HepG2 (cell line): ENCODE measurements at regions not wholly inside any gene's neighbourhood (a gene's known extent, or its start where the extent isn't known, plus 50 kb on each side); places are given as distances from the start of the nearest gene placed in this dataset.
"Not testable (repeated sequence)": the region's sequence is repeated elsewhere in the genome, so short reads cannot be mapped to it uniquely, and the experiment has no call there.

Experiments used
- ATAC-seq: fragments of 200-7000 bp; cut with Tn5 transposase; 3 replicates; pipeline ENCODE4 v1.9.1; 2020; ENCODE audit warnings: mild to moderate bottlenecking, moderate library complexity
- BruUV-seq: library from RNA; stranded (reverse); fragments of 400-500 nt; replicated peaks from 2 replicates; lab custom pipeline; 2021; lab: Mats Ljungman, UMichigan
- CTCF ChIA-PET: fragments of 300-600 bp; formaldehyde crosslinking; extraction: SDS; loops from one replicate; lab custom pipeline; 2021; ENCODE audit warnings: low total read pairs, inconsistent platforms, low intra/inter-chr PET ratio; lab: Yijun Ruan, JAX
- POLR2A ChIA-PET: fragments of 350-600 bp; sonication (Branson Sonifier 250); formaldehyde crosslinking; loops from one replicate; lab custom pipeline; 2020; ENCODE audit warnings: antibody characterized with exemption, inconsistent platforms; lab: Yijun Ruan, JAX
- DNase-seq: peaks from one replicate; pipeline ENCODE4 v3.0.0-alpha.2; 2015; ENCODE audit warnings: low spot score
- FAIRE-seq: peaks from 3 replicates; lab custom pipeline; 2011; peaks lifted over from hg19 to GRCh38; lab: Jason Lieb, UNC
- H2AFZ ChIP-seq: one replicate; pipeline ENCODE4 v1.6.1; 2011; ENCODE audit warnings: low read length, inconsistent platforms
- H3K27ac ChIP-seq: fragments of 300-600 bp; 3 replicates; pipeline ENCODE4 v1.8.0; 2011; ENCODE audit warnings: mixed run types, mild to moderate bottlenecking, mixed read lengths, low read length, inconsistent platforms; ENCODE audit not compliant: insufficient read depth; ENCODE audit errors: extremely low read length
- H3K27me3 ChIP-seq, 2 experiments: fragments of 200-600 bp in 1 of 2; 2 replicates in 1 of 2; 3 replicates in 1 of 2; pipeline versions ENCODE4 v1.6.0 to v1.8.0; 2011; ENCODE audit warnings: low read length in 2 of 2, mild to moderate bottlenecking in 2 of 2, moderate library complexity in 2 of 2, inconsistent platforms in 1 of 2; ENCODE audit not compliant: insufficient read depth in 2 of 2, control insufficient read depth in 1 of 2
- H3K36me3 ChIP-seq, 2 experiments: fragments of 200-600 bp in 1 of 2; replicated peaks in 1 of 2; 2 replicates in 1 of 2; 3 replicates in 1 of 2; pipeline versions ENCODE4 v1.5.1 to v1.8.0; 2011; ENCODE audit warnings: low read length in 2 of 2, inconsistent platforms in 1 of 2; ENCODE audit not compliant: insufficient read depth in 2 of 2, control insufficient read depth in 1 of 2
- H3K4me1 ChIP-seq: 2 replicates; pipeline ENCODE4 v1.5.1; 2012; ENCODE audit warnings: low read length, inconsistent platforms; ENCODE audit not compliant: insufficient read depth
- H3K4me2 ChIP-seq: 2 replicates; pipeline ENCODE4 v1.6.0; 2011; ENCODE audit warnings: low read depth, low read length, inconsistent platforms
- H3K4me3 ChIP-seq, 3 experiments: fragments of 200-600 bp in 1 of 3; sonication (generic), shearing (Covaris generic) in 1 of 3; replicated peaks in 1 of 3; 2 replicates each; pipeline ENCODE4 v1.5.1; 2011 to 2016; ENCODE audit warnings: low read length in 3 of 3, inconsistent platforms in 2 of 3, low read depth in 2 of 3, mild to moderate bottlenecking in 2 of 3, control low read depth in 1 of 3, mixed read lengths in 1 of 3; ENCODE audit not compliant: insufficient read depth in 1 of 3
- H3K79me2 ChIP-seq: one replicate; pipeline ENCODE4 v1.6.1; 2011; ENCODE audit warnings: low read length, inconsistent platforms; ENCODE audit not compliant: insufficient read depth
- H3K9ac ChIP-seq: 2 replicates; pipeline ENCODE4 v1.6.0; 2011; ENCODE audit warnings: mild to moderate bottlenecking, low read depth, low read length, inconsistent platforms; ENCODE audit not compliant: insufficient read depth
- H3K9me3 ChIP-seq: 2 replicates; pipeline ENCODE4 v1.5.1; 2012; ENCODE audit warnings: mild to moderate bottlenecking, low read length
- H4K20me1 ChIP-seq: 2 replicates; pipeline ENCODE4 v1.6.0; 2011; ENCODE audit warnings: inconsistent platforms, mild to moderate bottlenecking, low read length, moderate library complexity; ENCODE audit not compliant: insufficient read depth
- MAFF ChIP-seq: IDR thresholded peaks from 2 replicates; pipeline ENCODE4 v1.6.1; 2011; ENCODE audit warnings: low read depth, low read length, improper control_type of control experiment
- MAFK ChIP-seq, 2 experiments: IDR thresholded peaks in 1 of 2; conservative IDR thresholded peaks in 1 of 2; 2 replicates each; pipeline ENCODE4 v1.6.1; 2011; ENCODE audit warnings: improper control_type of control experiment in 2 of 2, low read length in 2 of 2
- WGBS: methylation state at CpG from one replicate; pipeline ENCODE4 v1.1.6; 2017; ENCODE audit warnings: low lambda C conversion rate; 5-methylcytosine and 5-hydroxymethylcytosine counted together
- in situ Hi-C: cut with HindIII; loops from 2 replicates; pipeline ENCODE4 v1.10.0; 2017; ENCODE audit warnings: low pct_unique_long_range_greater_than_20kb; ENCODE audit not compliant: extremely low pct_ligation_motif_present
- intact Hi-C: fragments of 100-400 bp; cut with micrococcal nuclease; formaldehyde crosslinking; loops from one replicate; pipeline ENCODE4 v1.10.0; 2022; ENCODE audit not compliant: unreplicated experiment

- H3K4me1 ChIP-seq, DNase-seq, in situ Hi-C loops, ATAC-seq, POLR2A ChIA-PET, BruUV-seq, H3K27ac ChIP-seq, CTCF ChIA-PET, H3K79me2 ChIP-seq, FAIRE-seq, H3K4me2 ChIP-seq, H3K9me3 ChIP-seq, H2AFZ ChIP-seq, H3K36me3 ChIP-seq, intact Hi-C loops, H4K20me1 ChIP-seq, H3K9ac ChIP-seq, H3K4me3 ChIP-seq, H3K27me3 ChIP-seq: not testable (repeated sequence)
- TF ChIP-seq MAFF (peak; percentile 48), MAFK (conservative IDR thresholded peaks at IDR 0.05 in 1 of 2, IDR thresholded peaks at IDR 0.05 in 1 of 2; ENCODE audit: low read length in 2 of 2) (peak in 1 of 2 experiments; percentile 51; a peak in 2 of 4 replicates)
- 32% methylated on average over 3 of the region's 3 CpGs for WGBS
Measured at GRCh38 chr7:76686277-76686676, 59.2 kb upstream of the POMZP3 start.

GRCh38 chr7:76684737-76685136, 57.7 kb upstream of the POMZP3 start:
- FAIRE-seq, CTCF ChIA-PET: not testable (repeated sequence)
- whole genome bisulfite sequencing, result 79% methylated on average over 1 of the region's 1 CpG

GRCh38 chr7:76683631-76684030, 56.6 kb upstream of the POMZP3 start:
- H3K4me3 ChIP-seq, ATAC-seq, FAIRE-seq, H3K9ac ChIP-seq, H2AFZ ChIP-seq, H3K36me3 ChIP-seq, BruUV-seq, H4K20me1 ChIP-seq, H3K79me2 ChIP-seq, DNase-seq, in situ Hi-C loops, H3K27ac ChIP-seq, H3K27me3 ChIP-seq, H3K4me2 ChIP-seq, CTCF ChIA-PET, H3K4me1 ChIP-seq, intact Hi-C loops, H3K9me3 ChIP-seq, POLR2A ChIA-PET: not testable (repeated sequence)
- WGBS, result 29% methylated on average over 1 of the region's 1 CpG

More at GRCh38 chr7:76684737-76685136, 57.7 kb upstream of the POMZP3 start:
- ATAC-seq, H3K4me3 ChIP-seq, H2AFZ ChIP-seq, H3K79me2 ChIP-seq, H3K36me3 ChIP-seq, POLR2A ChIA-PET, BruUV-seq, H4K20me1 ChIP-seq, H3K27ac ChIP-seq, H3K9me3 ChIP-seq, H3K27me3 ChIP-seq, DNase-seq, H3K4me2 ChIP-seq, H3K9ac ChIP-seq, intact Hi-C loops, H3K4me1 ChIP-seq, in situ Hi-C loops: not testable (repeated sequence)

GRCh38 chr7:76681810-76682209, 54.7 kb upstream of the POMZP3 start:
- BruUV-seq, ATAC-seq, H4K20me1 ChIP-seq, H3K9me3 ChIP-seq, H3K4me3 ChIP-seq, H3K4me2 ChIP-seq, POLR2A ChIA-PET, H3K9ac ChIP-seq, in situ Hi-C loops, CTCF ChIA-PET, intact Hi-C loops, DNase-seq, H3K27me3 ChIP-seq, H3K36me3 ChIP-seq, H3K79me2 ChIP-seq, H3K27ac ChIP-seq, H2AFZ ChIP-seq: not testable (repeated sequence)
- whole genome bisulfite sequencing, result 7% methylated on average over 2 of the region's 2 CpGs
- H3K4me1 ChIP-seq, result peaks cover 14% of the 10 kb centered on the region
- FAIRE-seq, result peak; percentile 32
